ENCODE measurements at regions not wholly inside any gene's neighbourhood (a gene's known extent, or its start where the extent isn't known, plus 50 kb on each side); places are given as distances from the start of the nearest gene placed in this dataset.

DNA sequence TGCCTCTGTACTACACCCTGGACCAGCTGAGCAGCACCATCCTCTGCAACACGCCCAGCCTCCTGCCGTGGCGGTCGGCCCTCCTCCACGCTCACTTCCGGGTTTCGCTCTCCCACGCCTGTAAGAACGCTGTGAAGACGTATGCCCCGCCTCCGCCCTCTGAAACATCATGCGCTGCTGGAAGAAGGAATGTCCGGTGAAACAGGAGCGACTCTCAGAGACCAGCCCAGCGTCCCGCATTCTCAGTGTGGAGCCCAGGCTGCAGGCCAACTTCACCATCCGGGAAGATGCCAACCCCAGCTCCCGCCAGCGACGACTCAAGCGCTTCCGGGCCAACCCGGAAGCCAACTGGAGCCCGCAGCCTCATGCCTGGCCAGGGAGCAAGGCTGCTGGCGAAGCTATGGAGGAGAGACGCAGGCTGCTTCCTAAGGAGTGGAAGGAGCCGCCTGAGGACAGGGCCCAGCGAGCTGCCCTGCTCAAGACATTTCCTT, 186.1 kb upstream of the SLITRK2 start:
- no peak for TF ChIP-seq POLR2A (IDR thresholded peaks at IDR 0.05)
- TF ChIP-seq, protein P1, sequence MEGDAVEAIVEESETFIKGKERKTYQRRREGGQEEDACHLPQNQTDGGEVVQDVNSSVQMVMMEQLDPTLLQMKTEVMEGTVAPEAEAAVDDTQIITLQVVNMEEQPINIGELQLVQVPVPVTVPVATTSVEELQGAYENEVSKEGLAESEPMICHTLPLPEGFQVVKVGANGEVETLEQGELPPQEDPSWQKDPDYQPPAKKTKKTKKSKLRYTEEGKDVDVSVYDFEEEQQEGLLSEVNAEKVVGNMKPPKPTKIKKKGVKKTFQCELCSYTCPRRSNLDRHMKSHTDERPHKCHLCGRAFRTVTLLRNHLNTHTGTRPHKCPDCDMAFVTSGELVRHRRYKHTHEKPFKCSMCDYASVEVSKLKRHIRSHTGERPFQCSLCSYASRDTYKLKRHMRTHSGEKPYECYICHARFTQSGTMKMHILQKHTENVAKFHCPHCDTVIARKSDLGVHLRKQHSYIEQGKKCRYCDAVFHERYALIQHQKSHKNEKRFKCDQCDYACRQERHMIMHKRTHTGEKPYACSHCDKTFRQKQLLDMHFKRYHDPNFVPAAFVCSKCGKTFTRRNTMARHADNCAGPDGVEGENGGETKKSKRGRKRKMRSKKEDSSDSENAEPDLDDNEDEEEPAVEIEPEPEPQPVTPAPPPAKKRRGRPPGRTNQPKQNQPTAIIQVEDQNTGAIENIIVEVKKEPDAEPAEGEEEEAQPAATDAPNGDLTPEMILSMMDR (IDR thresholded peaks at IDR 0.05): no peak
